Natural killer cell (primary cell): ENCODE measurements at regions not wholly inside any gene's neighbourhood (a gene's known extent, or its start where the extent isn't known, plus 50 kb on each side); places are given as distances from the start of the nearest gene placed in this dataset.

Source experiments
- ATAC-seq, 3 donors: fragments of 150-1000 bp in 2 of 3; fragments of 200-7000 bp in 1 of 3; cut with Tn5 transposase; 1 replicate in 1 of 3; 2 replicates in 2 of 3; pipeline ENCODE4 v1.10.0; 2021; ENCODE audit warnings: mild to moderate bottlenecking in 2 of 3, moderate library complexity in 2 of 3
- DNase-seq, 2 donors: peaks; one replicate each; pipeline versions ENCODE4 v3.0.0 to v3.0.0-alpha.2; 2013 to 2021; ENCODE audit warnings: mixed read lengths in 1 of 2
- H3K27ac ChIP-seq: one replicate; pipeline ENCODE4 v1.5.1; 2013; ENCODE audit warnings: mild to moderate bottlenecking, low read length
- H3K27me3 ChIP-seq: one replicate; pipeline ENCODE4 v1.6.1; 2013; ENCODE audit warnings: low read length; ENCODE audit not compliant: control insufficient read depth, insufficient read depth
- H3K36me3 ChIP-seq: one replicate; pipeline ENCODE4 v1.6.1; 2013; ENCODE audit warnings: low read length; ENCODE audit not compliant: control insufficient read depth, insufficient read depth
- H3K4me1 ChIP-seq: one replicate; pipeline ENCODE4 v1.6.1; 2013; ENCODE audit warnings: low read length; ENCODE audit not compliant: control insufficient read depth, insufficient read depth
- H3K4me3 ChIP-seq: one replicate; pipeline ENCODE4 v1.5.1; 2013; ENCODE audit warnings: low read length
- H3K9me3 ChIP-seq: one replicate; pipeline ENCODE4 v1.6.1; 2013; ENCODE audit warnings: low read length; ENCODE audit not compliant: control insufficient read depth, insufficient read depth
- H3K27ac Mint-ChIP-seq, 2 donors: one replicate each; pipeline ENCODE4 v1.8.0; 2022; ENCODE audit warnings: mild to moderate bottlenecking in 2 of 2, mixed read lengths in 2 of 2, moderate library complexity in 1 of 2
- H3K27me3 Mint-ChIP-seq, 2 donors: one replicate each; pipeline ENCODE4 v1.8.0; 2022; ENCODE audit warnings: low read depth in 2 of 2, mixed read lengths in 2 of 2
- H3K36me3 Mint-ChIP-seq: one replicate; pipeline ENCODE4 v1.8.0; 2022; ENCODE audit warnings: mixed read lengths
- H3K4me1 Mint-ChIP-seq, 2 donors: one replicate each; pipeline ENCODE4 v1.8.0; 2022; ENCODE audit warnings: mixed read lengths in 2 of 2
- H3K4me3 Mint-ChIP-seq: one replicate; pipeline ENCODE4 v1.8.0; 2022; ENCODE audit warnings: mild to moderate bottlenecking, moderate library complexity, mixed read lengths
- H3K9me3 Mint-ChIP-seq, 2 donors: one replicate each; pipeline ENCODE4 v1.8.0; 2022; ENCODE audit warnings: mixed read lengths in 2 of 2
- CTCF ChIP-seq: fragments of 200-600 bp; IDR thresholded peaks from one replicate; pipeline ENCODE4 v1.8.0; 2022; ENCODE audit warnings: antibody characterized with exemption
- WGBS: methylation state at CpG from one replicate; pipeline ENCODE4 v1.1.7; 2013; ENCODE audit warnings: missing lambda C conversion rate; ENCODE audit not compliant: insufficient coverage; 5-methylcytosine and 5-hydroxymethylcytosine counted together
- intact Hi-C: fragments of 100-400 bp; cut with micrococcal nuclease; formaldehyde crosslinking; loops from one replicate; pipeline ENCODE4 v1.14.2; 2022

- no peak overlapping the region for H3K27ac ChIP-seq
- peaks cover 13 to 15% of the 10 kb centered on the region in 2 donors for H3K9me3 Mint-ChIP-seq
- peaks cover 6% of the 10 kb centered on the region for H3K36me3 Mint-ChIP-seq
- no peaks in the 10 kb centered on the region for H3K36me3 ChIP-seq
- no peak overlapping the region for H3K4me3 Mint-ChIP-seq
- H3K4me1 Mint-ChIP-seq: no peaks in the 10 kb centered on the region
- ATAC-seq (no peak), DNase-seq (no peak)
- no peak overlapping the region for H3K4me3 ChIP-seq
- no peak for TF ChIP-seq CTCF
- intact Hi-C loops: no loop called here
- 87% methylated on average over 3 of the region's 4 CpGs for WGBS
- no peaks in the 10 kb centered on the region for H3K4me1 ChIP-seq
- H3K27me3 ChIP-seq: no peaks in the 10 kb centered on the region
- H3K27ac Mint-ChIP-seq: no peak overlapping the region
- peaks cover 3% of the 10 kb centered on the region for H3K9me3 ChIP-seq
- no peaks in the 10 kb centered on the region for H3K27me3 Mint-ChIP-seq
Observed at GRCh38 chr2:117074756-117075155, 739.7 kb upstream of the DDX18 start.

GRCh38 chr2:117085256-117085655, 729.2 kb upstream of the DDX18 start:
- Histone ChIP-seq H3K4me3 (no peak overlapping the region), H3K4me1 (no peaks in the 10 kb centered on the region), H3K36me3 (no peaks in the 10 kb centered on the region), H3K27me3 (no peaks in the 10 kb centered on the region), H3K27ac (no peak overlapping the region), H3K9me3 (peaks cover 3% of the 10 kb centered on the region)
- H3K9me3 Mint-ChIP-seq: peaks cover 12 to 17% of the 10 kb centered on the region in 2 donors
- TF ChIP-seq CTCF: no peak
- 40% methylated on average over 1 of the region's 3 CpGs for WGBS
- no peak overlapping the region for H3K4me3 Mint-ChIP-seq
- no peaks in the 10 kb centered on the region for H3K4me1 Mint-ChIP-seq
- no peaks in the 10 kb centered on the region for H3K36me3 Mint-ChIP-seq
- H3K27ac Mint-ChIP-seq: no peak overlapping the region
- ATAC-seq: no peak
- no peak for DNase-seq
- intact Hi-C loops: no loop called here
- H3K27me3 Mint-ChIP-seq: no peaks in the 10 kb centered on the region

GRCh38 chr2:117085737-117086136, 728.8 kb upstream of the DDX18 start:
- Histone ChIP-seq H3K9me3 (peaks cover 3% of the 10 kb centered on the region), H3K27ac (no peak overlapping the region), H3K36me3 (no peaks in the 10 kb centered on the region), H3K4me3 (no peak overlapping the region), H3K27me3 (no peaks in the 10 kb centered on the region), H3K4me1 (no peaks in the 10 kb centered on the region)
- H3K27me3 Mint-ChIP-seq: no peaks in the 10 kb centered on the region
- H3K36me3 Mint-ChIP-seq: no peaks in the 10 kb centered on the region
- no peak for ATAC-seq
- H3K4me3 Mint-ChIP-seq: no peak overlapping the region
- H3K9me3 Mint-ChIP-seq: peaks cover 12 to 16% of the 10 kb centered on the region in 2 donors
- intact Hi-C loops: no loop called here
- no peak for DNase-seq
- TF ChIP-seq CTCF: no peak
- no peaks in the 10 kb centered on the region for H3K4me1 Mint-ChIP-seq
- no peak overlapping the region for H3K27ac Mint-ChIP-seq
- no CpG with 5 or more reads among the region's 1 CpG for WGBS

- Histone ChIP-seq H3K4me1 (no peaks in the 10 kb centered on the region), H3K27ac (no peak overlapping the region), H3K36me3 (no peaks in the 10 kb centered on the region), H3K27me3 (no peaks in the 10 kb centered on the region), H3K9me3 (peaks cover 3% of the 10 kb centered on the region), H3K4me3 (no peak overlapping the region)
- no peak for ATAC-seq
- Mint-ChIP-seq H3K36me3 (no peaks in the 10 kb centered on the region), H3K4me1 (no peaks in the 10 kb centered on the region), H3K4me3 (no peak overlapping the region), H3K27ac (no peak overlapping the region), H3K9me3 (peaks cover 10 to 13% of the 10 kb centered on the region in 2 donors), H3K27me3 (no peaks in the 10 kb centered on the region)
- no peak for TF ChIP-seq CTCF
- WGBS: 100% methylated on average over 1 of the region's 3 CpGs
- intact Hi-C loops: no loop called here
- no peak for DNase-seq
Observed at GRCh38 chr2:117086174-117086942, 728.1 kb upstream of the DDX18 start.
